ENCODE measurements at regions not wholly inside any gene's neighbourhood (a gene's known extent, or its start where the extent isn't known, plus 50 kb on each side); places are given as distances from the start of the nearest gene placed in this dataset.

- ATAC-seq (ENCODE audit: low FRiP score) (no peak), DNase-seq (ENCODE audit: low spot score) (no peak)
- no peak for TF ChIP-seq CTCF (IDR thresholded peaks at IDR 0.05)
Observed at GRCh38 chr5:128869970-128870369, 95.3 kb upstream of the SLC27A6 start.

GRCh38 chr5:128870373-128870772 lies 94.9 kb upstream of the SLC27A6 start:
- ATAC-seq (ENCODE audit: low FRiP score) (no peak), DNase-seq (ENCODE audit: low spot score) (no peak)
- TF ChIP-seq CTCF (IDR thresholded peaks at IDR 0.05): no peak

GRCh38 chr5:128870923-128871322 lies 94.4 kb upstream of the SLC27A6 start:
- no peak for TF ChIP-seq CTCF (IDR thresholded peaks at IDR 0.05)
- no peak for ATAC-seq (ENCODE audit: low FRiP score)

GRCh38 chr5:128876569-128877382 lies 88.5 kb upstream of the SLC27A6 start:
- ATAC-seq (ENCODE audit: low FRiP score): no peak
- TF ChIP-seq CTCF (IDR thresholded peaks at IDR 0.05): no peak
- no peak for DNase-seq (ENCODE audit: low spot score)

More at GRCh38 chr5:128870923-128871322, 94.4 kb upstream of the SLC27A6 start:
- no peak for DNase-seq (ENCODE audit: low spot score)

GRCh38 chr5:128877476-128877875 lies 87.8 kb upstream of the SLC27A6 start:
- ATAC-seq (ENCODE audit: low FRiP score): no peak
- TF ChIP-seq CTCF (IDR thresholded peaks at IDR 0.05): no peak
- no peak for DNase-seq (ENCODE audit: low spot score)

- ATAC-seq (ENCODE audit: low FRiP score): no peak
- TF ChIP-seq CTCF (IDR thresholded peaks at IDR 0.05): no peak
- no peak for DNase-seq (ENCODE audit: low spot score)
Observed at GRCh38 chr5:128881502-128882018, 83.7 kb upstream of the SLC27A6 start.

Measured in omental fat pad (tissue), 3 donors.